22Rv1 (cell line): ENCODE measurements at regions not wholly inside any gene's neighbourhood (a gene's known extent, or its start where the extent isn't known, plus 50 kb on each side); places are given as distances from the start of the nearest gene placed in this dataset.

Experiments
- H3K27ac ChIP-seq: fragments of 450-650 bp; 2 replicates; pipeline ENCODE4 v1.5.1; 2017
- CTCF ChIP-seq: fragments of 450-650 bp; IDR thresholded peaks from 2 replicates; pipeline ENCODE4 v1.5.1; 2017; ENCODE audit warnings: mild to moderate bottlenecking
- ZFX ChIP-seq: fragments of 450-650 bp; IDR thresholded peaks from 2 replicates; pipeline ENCODE4 v1.6.1; 2017; ENCODE audit warnings: antibody characterized with exemption, borderline replicate concordance

- no peak overlapping the region for H3K27ac ChIP-seq
- TF ChIP-seq CTCF = no peak
- no peak for TF ChIP-seq ZFX
Measured at GRCh38 chr5:26310415-26310814, 728.0 kb downstream of the CDH9 start.

DNA sequence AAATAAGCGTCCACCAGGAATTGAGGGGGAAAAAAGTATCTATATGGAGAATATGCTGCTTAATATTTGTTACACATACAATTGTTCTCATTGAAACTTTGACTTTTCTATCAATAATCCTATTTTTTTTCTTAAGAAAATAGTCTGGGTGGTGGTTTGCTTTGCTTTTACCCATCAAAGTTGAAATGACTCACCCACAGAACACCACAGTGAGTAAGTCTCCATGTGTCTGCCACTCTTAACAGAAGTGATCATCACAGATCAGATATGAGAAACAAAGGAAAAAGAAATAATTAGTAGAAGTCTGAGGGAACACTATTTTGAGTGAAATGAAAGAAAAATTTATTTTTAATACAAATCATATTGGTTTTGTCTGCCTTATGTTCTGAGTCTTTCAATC lies 742.8 kb downstream of the CDH9 start:
- H3K27ac ChIP-seq = no peak overlapping the region
- no peak for TF ChIP-seq CTCF
- no peak for TF ChIP-seq ZFX

- TF ChIP-seq ZFX = no peak
- TF ChIP-seq CTCF = no peak
Measured at GRCh38 chr5:26282190-26282589, 756.2 kb downstream of the CDH9 start.

GRCh38 chr5:26278078-26278477 lies 760.3 kb downstream of the CDH9 start:
- TF ChIP-seq CTCF = no peak
- no peak for TF ChIP-seq ZFX
- peak overlapping the region; percentile 44 for H3K27ac ChIP-seq

More at GRCh38 chr5:26282190-26282589, 756.2 kb downstream of the CDH9 start:
- H3K27ac ChIP-seq = no peak overlapping the region

DNA sequence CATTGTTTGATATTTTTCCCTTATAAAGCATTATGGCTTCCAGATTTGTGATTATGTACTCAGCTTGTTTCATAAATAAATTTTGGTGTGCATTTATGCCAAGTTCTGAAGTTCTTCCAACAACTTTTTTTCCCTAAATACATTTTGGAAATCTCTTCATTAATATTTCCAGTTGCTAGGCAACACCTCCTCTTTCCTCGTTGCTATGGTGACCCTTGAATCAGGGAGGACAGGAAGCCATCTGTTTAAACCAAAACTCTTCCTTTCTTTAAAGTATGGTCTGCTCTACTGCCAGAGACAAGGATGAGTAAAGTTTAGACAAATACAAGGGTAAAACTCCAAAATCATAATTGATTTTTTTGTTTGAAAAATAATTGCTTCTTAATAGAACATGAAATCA lies 779.3 kb downstream of the CDH9 start:
- no peak for TF ChIP-seq ZFX
- no peak for TF ChIP-seq CTCF

DNA sequence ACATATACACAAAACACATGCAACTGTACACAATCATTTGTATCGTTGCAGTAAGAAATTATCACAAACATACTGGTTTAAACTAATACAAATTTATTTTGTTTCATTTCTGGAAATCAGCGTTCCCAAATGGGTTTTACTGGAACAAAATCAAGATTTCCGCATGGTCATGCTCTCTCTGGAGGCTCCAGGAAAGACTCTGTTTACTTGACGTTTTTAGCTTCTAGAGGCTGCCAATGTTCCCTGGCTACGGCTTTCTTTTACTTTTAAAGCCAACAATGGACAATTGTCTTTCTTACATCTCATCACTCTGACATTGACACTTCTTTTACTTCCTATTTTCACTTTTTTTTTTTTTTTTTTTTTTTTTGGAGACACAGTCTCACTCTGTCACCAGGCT lies 793.1 kb downstream of the CDH9 start:
- TF ChIP-seq CTCF (no peak), ZFX (no peak)
- no peak overlapping the region for H3K27ac ChIP-seq

More for the DNA sequence above, 779.3 kb downstream of the CDH9 start:
- no peak overlapping the region for H3K27ac ChIP-seq

GRCh38 chr5:26239588-26239987 lies 798.8 kb downstream of the CDH9 start:
- TF ChIP-seq CTCF = no peak
- no peak for TF ChIP-seq ZFX
- H3K27ac ChIP-seq = no peak overlapping the region
